ENCODE measurements at regions not wholly inside any gene's neighbourhood (a gene's known extent, or its start where the extent isn't known, plus 50 kb on each side); places are given as distances from the start of the nearest gene placed in this dataset.

- no peak for DNase-seq
These were observed 605.2 kb upstream of the ID2 start for GRCh38 chr2:8076448-8077342.

GRCh38 chr2:8078705-8079104, 603.2 kb upstream of the ID2 start:
- DNase-seq = no peak

- no peak for DNase-seq
These were observed 601.8 kb upstream of the ID2 start for GRCh38 chr2:8080063-8080462.

GRCh38 chr2:8081130-8081529, 600.7 kb upstream of the ID2 start:
- no peak for DNase-seq

- DNase-seq = no peak
These were observed 599.0 kb upstream of the ID2 start for GRCh38 chr2:8082840-8083239.

DNA sequence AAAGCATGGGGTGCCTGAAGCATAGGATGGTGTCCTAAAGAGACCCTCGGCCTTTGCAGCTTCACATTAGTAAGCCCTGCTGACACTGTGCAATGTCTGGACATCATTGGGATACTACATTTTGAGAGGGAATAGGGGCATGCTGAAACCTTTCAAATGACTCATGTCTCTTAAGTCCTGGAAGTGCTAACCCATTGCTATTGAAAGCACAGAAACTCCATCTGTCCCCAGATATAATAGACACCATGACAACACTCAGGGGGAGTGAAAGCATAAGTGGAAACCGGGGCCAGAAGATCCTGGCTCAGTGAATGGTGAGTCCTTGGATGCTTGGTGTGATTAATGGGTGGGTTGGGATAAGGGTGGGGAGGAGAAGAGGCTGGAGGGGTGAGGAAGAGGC, 595.5 kb upstream of the ID2 start:
- no peak for DNase-seq

- no peak for DNase-seq
These were observed 594.9 kb upstream of the ID2 start for GRCh38 chr2:8086796-8087479.

DNA sequence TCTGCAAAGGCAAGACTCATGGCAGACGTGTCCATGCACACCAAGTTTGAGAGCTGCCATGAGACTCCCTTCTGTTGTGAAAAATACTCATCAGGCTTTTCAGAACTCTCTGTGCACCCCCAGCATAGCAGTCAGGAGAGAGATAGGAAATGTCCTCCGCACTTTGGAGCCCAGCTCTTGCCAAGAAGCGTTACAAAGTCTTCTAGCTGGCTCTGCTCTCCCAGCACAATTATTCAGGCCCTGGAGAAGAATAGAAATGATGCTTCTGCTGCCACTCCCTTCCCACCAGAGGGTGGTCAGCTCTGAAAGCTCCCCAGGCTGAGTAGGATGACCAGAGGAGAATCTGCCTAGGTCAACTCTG, 594.4 kb upstream of the ID2 start:
- no peak for DNase-seq

- no peak for DNase-seq
These were observed 593.0 kb upstream of the ID2 start for GRCh38 chr2:8088810-8089209.

- no peak for DNase-seq
These were observed 592.3 kb upstream of the ID2 start for GRCh38 chr2:8089596-8089995.

GRCh38 chr2:8090748-8091700, 590.8 kb upstream of the ID2 start:
- no peak for DNase-seq

DNA sequence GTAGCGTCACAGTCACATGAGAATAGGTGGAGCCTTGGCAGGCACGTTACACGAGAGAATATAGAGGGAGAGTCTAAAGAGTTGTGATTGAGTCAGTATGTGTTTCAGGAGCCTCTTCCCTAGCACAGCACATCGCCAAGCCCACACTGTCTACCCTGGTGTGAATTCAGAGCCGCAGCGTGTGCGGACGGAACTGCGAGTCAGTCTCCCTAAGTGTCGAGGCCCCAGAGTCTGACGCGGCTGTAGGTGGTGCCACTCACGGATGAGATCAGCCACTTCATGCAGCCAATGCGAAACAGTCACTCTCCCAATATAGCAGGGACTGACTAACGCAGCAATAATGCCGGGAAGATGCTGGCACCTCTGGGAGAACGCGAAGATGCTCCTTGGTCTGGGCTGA, 587.3 kb upstream of the ID2 start:
- no peak for DNase-seq

DNA sequence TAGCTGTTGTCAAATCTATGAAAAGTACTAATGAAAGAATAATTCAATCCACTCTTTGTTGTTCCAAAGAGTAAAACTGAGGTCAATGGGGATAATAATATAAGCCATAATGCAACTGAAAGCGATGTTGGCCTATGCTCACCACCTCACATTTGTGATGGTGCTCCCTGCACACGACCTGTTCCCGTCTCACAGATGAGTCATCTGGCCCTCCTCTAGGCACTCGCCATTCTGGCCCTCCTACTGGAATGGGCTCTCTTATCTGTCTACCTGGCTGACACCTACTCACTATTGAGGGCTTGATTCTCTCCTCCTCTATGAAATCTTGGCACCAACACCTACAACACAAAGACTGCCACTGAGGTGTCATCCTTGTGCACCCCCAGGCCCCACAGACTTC, 585.9 kb upstream of the ID2 start:
- DNase-seq = no peak

- no peak for DNase-seq
These were observed 585.4 kb upstream of the ID2 start for GRCh38 chr2:8096484-8096883.

DNA sequence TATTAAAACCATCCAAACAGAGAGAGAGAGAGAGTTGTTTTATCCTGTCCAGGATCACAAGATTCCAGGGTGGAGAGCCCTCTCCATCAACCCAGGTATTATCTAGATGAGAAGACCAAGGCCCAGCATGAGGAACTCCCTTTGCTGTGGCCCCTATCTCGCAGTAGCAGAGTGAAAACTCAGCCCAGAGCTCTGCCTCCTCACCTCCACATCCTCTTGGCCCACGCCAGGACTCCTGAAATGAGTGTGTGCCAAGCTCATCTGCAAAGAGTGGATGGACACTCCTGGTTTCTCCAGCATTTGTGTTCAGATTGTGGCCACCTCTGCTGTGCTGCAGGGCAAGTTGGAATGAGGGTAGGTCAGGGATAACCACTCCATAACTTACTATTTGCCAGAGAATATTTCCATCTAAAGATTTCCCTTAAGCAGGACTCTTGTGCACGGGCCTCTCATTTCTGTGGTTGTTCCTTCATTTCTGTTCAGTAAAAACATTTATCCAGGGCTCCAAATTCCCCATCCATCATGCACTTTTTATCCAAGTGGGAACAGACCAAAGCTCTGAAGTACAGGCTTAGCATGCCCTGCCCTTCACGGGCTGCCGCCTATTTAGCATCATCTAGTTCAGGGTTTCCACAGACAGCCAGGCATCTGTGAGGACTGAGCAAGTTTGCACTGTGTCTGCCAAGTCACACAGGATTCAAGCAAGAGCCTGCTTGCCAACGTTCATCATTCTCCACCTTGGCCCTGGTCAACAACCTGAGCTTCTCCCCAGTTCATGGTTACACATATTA, 583.2 kb upstream of the ID2 start:
- no peak for DNase-seq

DNA sequence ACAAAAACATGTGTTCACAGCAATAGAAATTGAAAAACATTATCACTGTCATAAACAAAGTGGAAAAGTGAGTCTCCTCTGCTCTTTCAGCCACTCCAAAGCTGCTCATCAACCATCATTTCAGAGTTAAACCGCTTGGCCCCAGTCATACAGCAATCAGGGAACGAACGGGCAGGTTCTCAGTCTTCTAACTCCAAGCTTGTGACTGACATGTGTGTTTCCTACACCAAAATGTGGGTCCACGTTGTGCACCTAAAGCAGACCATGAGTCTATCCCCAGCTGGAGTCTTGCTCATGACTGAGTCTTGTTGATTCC, 582.6 kb upstream of the ID2 start:
- DNase-seq = no peak

DNA sequence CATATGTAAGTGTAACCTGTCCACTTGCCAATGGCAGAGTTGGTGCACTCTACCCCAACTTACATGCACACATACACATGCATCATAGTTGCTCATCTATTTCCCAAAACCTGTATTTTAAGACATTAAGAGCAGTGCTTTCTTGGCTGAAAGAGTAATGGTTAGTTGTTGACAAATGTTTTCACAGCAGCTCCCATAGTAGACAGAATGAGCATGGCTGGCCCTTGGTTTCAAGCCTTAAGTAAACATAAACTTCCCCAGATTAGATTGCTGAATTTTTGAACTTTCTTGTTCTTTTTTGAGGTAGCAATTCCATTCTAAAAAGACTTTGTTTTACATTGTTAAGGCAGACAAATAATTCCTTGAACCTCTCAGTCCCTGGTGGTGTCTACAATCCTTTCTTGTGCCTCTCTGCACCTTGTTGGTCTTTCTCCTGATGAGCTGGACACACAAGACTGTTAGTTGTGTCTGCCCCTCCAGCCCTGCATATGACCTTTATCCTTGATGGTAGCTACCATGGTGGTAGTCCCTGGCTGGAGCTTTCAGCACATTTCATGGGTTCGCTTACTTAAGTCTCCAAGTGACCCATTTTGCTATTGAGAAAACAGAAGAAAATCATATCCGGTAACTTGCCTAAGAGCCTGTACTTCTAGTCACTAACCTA, 580.1 kb upstream of the ID2 start:
- DNase-seq = no peak

DNA sequence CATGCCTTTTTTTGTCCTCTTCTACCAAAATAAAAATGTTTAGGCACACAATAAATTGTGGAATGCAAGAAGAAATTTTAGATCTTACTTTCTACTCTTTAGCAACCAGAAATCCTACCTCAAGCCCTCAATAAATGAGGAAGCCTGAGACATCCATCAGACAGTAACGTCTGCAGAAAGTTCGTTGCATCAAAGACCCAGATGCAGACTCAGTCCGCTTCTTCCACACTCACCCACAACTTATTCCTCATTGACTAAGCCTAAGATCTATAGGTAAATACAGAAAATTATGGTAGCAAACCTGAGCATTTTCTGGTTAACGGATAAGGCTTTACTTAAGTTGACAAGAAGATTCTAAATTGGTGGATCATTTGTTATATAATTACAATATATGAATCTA, 579.4 kb upstream of the ID2 start:
- DNase-seq = no peak

GRCh38 chr2:8103085-8103708, 578.7 kb upstream of the ID2 start:
- DNase-seq = no peak

GRCh38 chr2:8107150-8107549, 574.7 kb upstream of the ID2 start:
- no peak for DNase-seq

- no peak for DNase-seq
These were observed 574.1 kb upstream of the ID2 start for GRCh38 chr2:8107621-8108378.
